Panc1 (cell line): ENCODE measurements at regions not wholly inside any gene's neighbourhood (a gene's known extent, or its start where the extent isn't known, plus 50 kb on each side); places are given as distances from the start of the nearest gene placed in this dataset.

ENCODE experiments used
- ATAC-seq: fragments of 200-7000 bp; cut with Tn5 transposase; 2 replicates; pipeline ENCODE4 v1.9.1; 2020; ENCODE audit warnings: mild to moderate bottlenecking, moderate library complexity
- BruUV-seq: library from RNA; stranded (reverse); fragments of 400-500 nt; replicated peaks from 2 replicates; lab custom pipeline; 2021; lab: Mats Ljungman, UMichigan
- CTCF ChIA-PET: fragments of 300-600 bp; sonication (Branson Sonifier 250); formaldehyde crosslinking; loops from one replicate; lab custom pipeline; 2022; ENCODE audit warnings: antibody characterized with exemption; lab: Charles Lee
- POLR2A ChIA-PET: fragments of 300-600 bp; sonication (Branson Sonifier 250); formaldehyde crosslinking; loops from one replicate; lab custom pipeline; 2022; ENCODE audit warnings: antibody characterized with exemption; lab: Charles Lee
- DNase-seq: peaks from one replicate; pipeline ENCODE4 v3.0.0-alpha.2; 2010; ENCODE audit warnings: low read depth, low spot score
- H3K27ac ChIP-seq: 2 replicates; pipeline ENCODE4 v1.5.1; 2011; ENCODE audit warnings: mild to moderate bottlenecking, low read length, inconsistent platforms
- H3K27me3 ChIP-seq: fragments of 200-500 bp; sonication (Bioruptor generic); 2 replicates; pipeline ENCODE4 v1.6.0; 2014; ENCODE audit warnings: low read length, inconsistent platforms; ENCODE audit not compliant: control insufficient read depth, insufficient read depth
- H3K36me3 ChIP-seq: fragments of 200-500 bp; sonication (Bioruptor generic); 2 replicates; pipeline ENCODE4 v1.5.1; 2014; ENCODE audit warnings: inconsistent platforms, mild to moderate bottlenecking, low read length, moderate library complexity; ENCODE audit not compliant: control insufficient read depth, insufficient read depth
- H3K4me1 ChIP-seq: 2 replicates; pipeline ENCODE4 v1.5.1; 2011; ENCODE audit warnings: inconsistent platforms, mild to moderate bottlenecking, low read length, moderate library complexity; ENCODE audit not compliant: control insufficient read depth, insufficient read depth
- H3K4me3 ChIP-seq, 2 experiments: 2 replicates each; pipeline ENCODE4 v1.5.1; 2011 to 2012; ENCODE audit warnings: low read depth in 2 of 2, low read length in 2 of 2, mild to moderate bottlenecking in 2 of 2, inconsistent platforms in 1 of 2, moderate library complexity in 1 of 2
- H3K9me3 ChIP-seq: fragments of 200-500 bp; sonication (Bioruptor generic); 2 replicates; pipeline ENCODE4 v1.5.1; 2014; ENCODE audit warnings: low read depth, mild to moderate bottlenecking, inconsistent platforms, low read length, moderate library complexity; ENCODE audit not compliant: control insufficient read depth, insufficient read depth
- POLR2AphosphoS5 ChIP-seq: IDR thresholded peaks from 2 replicates; pipeline ENCODE4 v1.6.1; 2012; ENCODE audit warnings: mild to moderate bottlenecking, low read depth, low read length, moderate library complexity
- SIN3A ChIP-seq: IDR thresholded peaks from 2 replicates; pipeline ENCODE4 v1.6.1; 2012; ENCODE audit warnings: low read depth, mild to moderate bottlenecking, low read length, moderate library complexity, borderline replicate concordance; ENCODE audit not compliant: insufficient read depth
- TCF7L2 ChIP-seq: IDR thresholded peaks from 2 replicates; pipeline ENCODE4 v1.6.1; 2011; ENCODE audit warnings: mild to moderate bottlenecking, low read depth, low read length, inconsistent platforms
- in situ Hi-C: cut with HindIII; loops from 2 replicates; pipeline ENCODE4 v1.10.0; 2016; ENCODE audit warnings: low sequenced_read_pairs, low pct_unique_long_range_greater_than_20kb
- intact Hi-C: fragments of 100-400 bp; cut with micrococcal nuclease; formaldehyde crosslinking; loops from one replicate; pipeline ENCODE4 v1.10.0; 2022; ENCODE audit not compliant: unreplicated experiment
- TF ChIP-seq, protein P1 (sequence below): fragments of 450-650 bp; IDR thresholded peaks from 2 replicates; pipeline ENCODE4 v1.5.1; 2017; ENCODE audit warnings: mild to moderate bottlenecking
- TF ChIP-seq, protein P2 (sequence below), 2 experiments: IDR thresholded peaks; 2 replicates each; pipeline ENCODE4 v1.6.1; 2011 to 2012; ENCODE audit warnings: low read depth in 2 of 2, control low read depth in 1 of 2, low read length in 1 of 2, mild to moderate bottlenecking in 1 of 2, moderate library complexity in 1 of 2; ENCODE audit not compliant: insufficient read depth in 1 of 2

DNA sequence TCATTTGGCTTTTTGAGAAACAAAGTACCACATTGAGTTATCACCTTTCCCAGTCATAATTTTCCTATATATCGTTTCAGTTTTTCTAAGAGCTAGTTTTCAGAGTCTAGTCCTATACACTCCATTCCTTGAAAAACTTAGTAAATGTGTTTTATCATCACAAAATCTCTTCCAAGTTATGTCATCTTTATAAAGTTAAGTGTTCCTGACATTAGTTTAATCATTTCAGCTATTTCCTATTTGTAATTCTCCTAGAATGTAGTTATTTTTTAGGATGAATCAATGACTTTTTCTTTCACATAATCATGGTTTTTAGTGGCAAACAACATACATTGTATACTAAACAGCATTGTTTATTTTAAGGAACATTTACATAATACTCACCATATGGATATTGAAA is 191.7 kb upstream of the BET1 start:
- BruUV-seq = no TSS peak
- ChIA-PET POLR2A (no interaction called here), CTCF (no interaction called here)
- in situ Hi-C loops (no loop called here), intact Hi-C loops (no loop called here)
- H3K27me3 ChIP-seq = no peaks in the 10 kb centered on the region
- TF ChIP-seq SIN3A (no peak), POLR2AphosphoS5 (no peak), TCF7L2 (no peak)
- TF ChIP-seq, protein P1, sequence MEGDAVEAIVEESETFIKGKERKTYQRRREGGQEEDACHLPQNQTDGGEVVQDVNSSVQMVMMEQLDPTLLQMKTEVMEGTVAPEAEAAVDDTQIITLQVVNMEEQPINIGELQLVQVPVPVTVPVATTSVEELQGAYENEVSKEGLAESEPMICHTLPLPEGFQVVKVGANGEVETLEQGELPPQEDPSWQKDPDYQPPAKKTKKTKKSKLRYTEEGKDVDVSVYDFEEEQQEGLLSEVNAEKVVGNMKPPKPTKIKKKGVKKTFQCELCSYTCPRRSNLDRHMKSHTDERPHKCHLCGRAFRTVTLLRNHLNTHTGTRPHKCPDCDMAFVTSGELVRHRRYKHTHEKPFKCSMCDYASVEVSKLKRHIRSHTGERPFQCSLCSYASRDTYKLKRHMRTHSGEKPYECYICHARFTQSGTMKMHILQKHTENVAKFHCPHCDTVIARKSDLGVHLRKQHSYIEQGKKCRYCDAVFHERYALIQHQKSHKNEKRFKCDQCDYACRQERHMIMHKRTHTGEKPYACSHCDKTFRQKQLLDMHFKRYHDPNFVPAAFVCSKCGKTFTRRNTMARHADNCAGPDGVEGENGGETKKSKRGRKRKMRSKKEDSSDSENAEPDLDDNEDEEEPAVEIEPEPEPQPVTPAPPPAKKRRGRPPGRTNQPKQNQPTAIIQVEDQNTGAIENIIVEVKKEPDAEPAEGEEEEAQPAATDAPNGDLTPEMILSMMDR = no peak
- TF ChIP-seq, protein P2, sequence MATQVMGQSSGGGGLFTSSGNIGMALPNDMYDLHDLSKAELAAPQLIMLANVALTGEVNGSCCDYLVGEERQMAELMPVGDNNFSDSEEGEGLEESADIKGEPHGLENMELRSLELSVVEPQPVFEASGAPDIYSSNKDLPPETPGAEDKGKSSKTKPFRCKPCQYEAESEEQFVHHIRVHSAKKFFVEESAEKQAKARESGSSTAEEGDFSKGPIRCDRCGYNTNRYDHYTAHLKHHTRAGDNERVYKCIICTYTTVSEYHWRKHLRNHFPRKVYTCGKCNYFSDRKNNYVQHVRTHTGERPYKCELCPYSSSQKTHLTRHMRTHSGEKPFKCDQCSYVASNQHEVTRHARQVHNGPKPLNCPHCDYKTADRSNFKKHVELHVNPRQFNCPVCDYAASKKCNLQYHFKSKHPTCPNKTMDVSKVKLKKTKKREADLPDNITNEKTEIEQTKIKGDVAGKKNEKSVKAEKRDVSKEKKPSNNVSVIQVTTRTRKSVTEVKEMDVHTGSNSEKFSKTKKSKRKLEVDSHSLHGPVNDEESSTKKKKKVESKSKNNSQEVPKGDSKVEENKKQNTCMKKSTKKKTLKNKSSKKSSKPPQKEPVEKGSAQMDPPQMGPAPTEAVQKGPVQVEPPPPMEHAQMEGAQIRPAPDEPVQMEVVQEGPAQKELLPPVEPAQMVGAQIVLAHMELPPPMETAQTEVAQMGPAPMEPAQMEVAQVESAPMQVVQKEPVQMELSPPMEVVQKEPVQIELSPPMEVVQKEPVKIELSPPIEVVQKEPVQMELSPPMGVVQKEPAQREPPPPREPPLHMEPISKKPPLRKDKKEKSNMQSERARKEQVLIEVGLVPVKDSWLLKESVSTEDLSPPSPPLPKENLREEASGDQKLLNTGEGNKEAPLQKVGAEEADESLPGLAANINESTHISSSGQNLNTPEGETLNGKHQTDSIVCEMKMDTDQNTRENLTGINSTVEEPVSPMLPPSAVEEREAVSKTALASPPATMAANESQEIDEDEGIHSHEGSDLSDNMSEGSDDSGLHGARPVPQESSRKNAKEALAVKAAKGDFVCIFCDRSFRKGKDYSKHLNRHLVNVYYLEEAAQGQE (IDR thresholded peaks at IDR 0.05; ENCODE audit: insufficient read depth in 1 of 2, low read depth in 2 of 2, low read length in 1 of 2) = no peak
- H3K4me3 ChIP-seq = no peak overlapping the region
- no peaks in the 10 kb centered on the region for H3K9me3 ChIP-seq
- H3K27ac ChIP-seq = no peak overlapping the region
- no peaks in the 10 kb centered on the region for H3K36me3 ChIP-seq
- H3K4me1 ChIP-seq = no peaks in the 10 kb centered on the region
- DNase-seq (no peak), ATAC-seq (no peak)

DNA sequence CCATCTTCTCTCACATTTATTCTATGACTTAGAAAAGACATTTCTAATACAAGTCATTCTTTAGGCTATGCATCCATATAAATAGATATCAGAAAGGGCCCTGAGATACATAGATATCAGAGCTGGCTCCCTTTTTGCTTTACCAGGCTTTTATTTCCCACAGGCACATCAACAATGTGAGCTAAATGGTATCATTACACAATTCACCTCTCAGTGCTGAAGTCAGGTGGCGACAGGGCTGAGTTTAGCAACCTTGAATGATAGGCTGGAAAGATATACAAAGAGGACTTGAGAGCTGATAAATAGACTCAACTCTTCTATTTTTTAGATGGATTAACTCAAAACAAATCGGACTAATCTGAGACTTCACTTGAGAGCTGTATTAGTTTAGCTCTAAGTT is 189.2 kb upstream of the COL1A2 start:
- no peak overlapping the region for H3K27ac ChIP-seq
- ChIA-PET POLR2A (no interaction called here), CTCF (no interaction called here)
- no TSS peak for BruUV-seq
- no peak for DNase-seq
- H3K36me3 ChIP-seq = no peaks in the 10 kb centered on the region
- no peak for ATAC-seq
- no peaks in the 10 kb centered on the region for H3K4me1 ChIP-seq
- TF ChIP-seq, protein P2 (IDR thresholded peaks at IDR 0.05; ENCODE audit: insufficient read depth in 1 of 2, low read depth in 2 of 2, low read length in 1 of 2) = no peak
- TF ChIP-seq POLR2AphosphoS5 (no peak), SIN3A (no peak), TCF7L2 (no peak)
- TF ChIP-seq, protein P1 = no peak
- H3K27me3 ChIP-seq = no peaks in the 10 kb centered on the region
- intact Hi-C loops (no loop called here), in situ Hi-C loops (no loop called here)
- no peak overlapping the region for H3K4me3 ChIP-seq
- H3K9me3 ChIP-seq = no peaks in the 10 kb centered on the region
